HepG2 (cell line): ENCODE measurements at regions not wholly inside any gene's neighbourhood (a gene's known extent, or its start where the extent isn't known, plus 50 kb on each side); places are given as distances from the start of the nearest gene placed in this dataset.
A peak's percentile ranks its signal among the peaks of the same experiment; 100 is the strongest.

Experiments used
- BCL6 ChIP-seq: IDR thresholded peaks from 2 replicates; pipeline ENCODE4 v1.6.1; 2016; ENCODE audit warnings: missing genetic modification reagents, missing compliant biosample characterization
- CEBPG ChIP-seq: IDR thresholded peaks from 2 replicates; pipeline ENCODE4 v1.6.1; 2016
- GABPA ChIP-seq, 2 experiments: IDR thresholded peaks; 2 replicates each; pipeline ENCODE4 v1.6.1; 2011 to 2016; ENCODE audit warnings: low read depth in 2 of 2, low read length in 1 of 2, missing biosample characterization in 1 of 2, missing genetic modification characterization in 1 of 2
- PRMT3 ChIP-seq: sonication (generic); formaldehyde crosslinking; IDR thresholded peaks from 2 replicates; pipeline ENCODE4 v1.8.1; 2022; ENCODE audit warnings: low read depth, mild to moderate bottlenecking, moderate library complexity, missing genetic modification reagents, borderline replicate concordance
- RXRB ChIP-seq: IDR thresholded peaks from 2 replicates; pipeline ENCODE4 v1.6.1; 2016; ENCODE audit warnings: borderline replicate concordance, missing genetic modification reagents, missing compliant biosample characterization
- SMAD9 ChIP-seq: sonication (generic); formaldehyde crosslinking; IDR thresholded peaks from 2 replicates; pipeline ENCODE4 v1.5.1; 2020; ENCODE audit warnings: mild to moderate bottlenecking, missing genetic modification reagents
- SUZ12 ChIP-seq: fragments of 150-350 bp; IDR thresholded peaks from 2 replicates; pipeline ENCODE4 v1.6.1; 2014; ENCODE audit warnings: low read depth, low read length
- TCF12 ChIP-seq, 2 experiments: fragments of 450-650 bp in 1 of 2; sonication (generic) in 1 of 2; formaldehyde crosslinking in 1 of 2; IDR thresholded peaks; 2 replicates each; pipeline versions ENCODE4 v1.6.1 to v1.8.0; 2017 to 2022; ENCODE audit warnings: antibody characterized with exemption in 1 of 2, mild to moderate bottlenecking in 1 of 2, missing genetic modification reagents in 1 of 2, moderate library complexity in 1 of 2
- ZIK1 ChIP-seq: sonication (generic); formaldehyde crosslinking; IDR thresholded peaks from 2 replicates; pipeline ENCODE4 v1.5.0; 2020; ENCODE audit warnings: mild to moderate bottlenecking, low read depth, missing genetic modification reagents, borderline replicate concordance
- ZMYM2 ChIP-seq: sonication (generic); formaldehyde crosslinking; IDR thresholded peaks from 2 replicates; pipeline ENCODE4 v1.8.0; 2022; ENCODE audit warnings: mild to moderate bottlenecking, missing genetic modification reagents
- ZNF766 ChIP-seq: sonication (generic); formaldehyde crosslinking; IDR thresholded peaks from 2 replicates; pipeline ENCODE4 v1.5.0; 2020; ENCODE audit warnings: missing genetic modification reagents, borderline replicate concordance
- TF ChIP-seq, protein P1 (sequence below): sonication (generic); formaldehyde crosslinking; conservative IDR thresholded peaks from 2 replicates; pipeline ENCODE4 v1.4.0; 2020; ENCODE audit warnings: mild to moderate bottlenecking, missing genetic modification reagents, moderate library complexity
- TF ChIP-seq, protein P2 (sequence below): sonication (generic); formaldehyde crosslinking; IDR thresholded peaks from 2 replicates; pipeline ENCODE4 v1.9.0; 2022; ENCODE audit warnings: low read depth, missing genetic modification reagents
- TF ChIP-seq, protein P3 (sequence below): sonication (generic); formaldehyde crosslinking; IDR thresholded peaks from 2 replicates; pipeline ENCODE4 v1.4.0; 2020; ENCODE audit warnings: missing genetic modification reagents
- TF ChIP-seq, protein P4 (sequence below): sonication (generic); formaldehyde crosslinking; IDR thresholded peaks from 2 replicates; pipeline ENCODE4 v1.4.0; 2020; ENCODE audit warnings: missing genetic modification reagents
- TF ChIP-seq, protein P5 (sequence below), 2 experiments: fragments of 450-650 bp in 1 of 2; sonication (generic) in 1 of 2; formaldehyde crosslinking; IDR thresholded peaks; 2 replicates each; pipeline versions ENCODE4 v1.5.0 to v1.8.0; 2020 to 2022; ENCODE audit warnings: mild to moderate bottlenecking in 1 of 2, missing genetic modification reagents in 1 of 2
- TF ChIP-seq, protein P6 (sequence below): sonication (generic); formaldehyde crosslinking; IDR thresholded peaks from 2 replicates; pipeline ENCODE4 v1.5.0; 2020; ENCODE audit warnings: missing genetic modification reagents, mild to moderate bottlenecking, borderline replicate concordance

DNA sequence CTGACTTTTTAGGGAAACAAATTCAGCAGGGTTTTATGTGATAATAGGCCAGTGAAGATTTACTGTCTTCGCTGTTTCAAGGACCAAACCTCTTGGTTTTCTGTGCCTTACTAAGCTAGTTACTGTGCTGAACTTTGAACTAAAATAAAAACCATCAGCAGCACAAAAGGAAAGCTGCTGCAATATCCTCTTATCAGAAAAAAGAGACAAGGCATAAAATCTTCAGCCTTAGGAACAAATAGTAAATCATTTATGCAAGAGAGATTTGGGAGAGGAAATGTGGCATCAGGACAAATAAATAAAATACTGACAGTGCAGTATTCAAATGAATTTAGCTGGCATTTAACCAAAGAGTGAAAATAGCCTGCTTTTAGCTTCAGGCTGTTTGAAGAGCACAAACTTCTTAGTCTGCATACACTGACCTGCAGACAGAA is 64.1 kb upstream of the EHBP1 start (continued):
- TF ChIP-seq GABPA (IDR thresholded peaks at IDR 0.05; ENCODE audit: low read depth, low read length), result no peak
- TF ChIP-seq GABPA (CRISPR knock-in tag; IDR thresholded peaks at IDR 0.05; ENCODE audit: low read depth), result no peak
- TF ChIP-seq SMAD9 (CRISPR knock-in tag), result no peak
- TF ChIP-seq, protein P1, sequence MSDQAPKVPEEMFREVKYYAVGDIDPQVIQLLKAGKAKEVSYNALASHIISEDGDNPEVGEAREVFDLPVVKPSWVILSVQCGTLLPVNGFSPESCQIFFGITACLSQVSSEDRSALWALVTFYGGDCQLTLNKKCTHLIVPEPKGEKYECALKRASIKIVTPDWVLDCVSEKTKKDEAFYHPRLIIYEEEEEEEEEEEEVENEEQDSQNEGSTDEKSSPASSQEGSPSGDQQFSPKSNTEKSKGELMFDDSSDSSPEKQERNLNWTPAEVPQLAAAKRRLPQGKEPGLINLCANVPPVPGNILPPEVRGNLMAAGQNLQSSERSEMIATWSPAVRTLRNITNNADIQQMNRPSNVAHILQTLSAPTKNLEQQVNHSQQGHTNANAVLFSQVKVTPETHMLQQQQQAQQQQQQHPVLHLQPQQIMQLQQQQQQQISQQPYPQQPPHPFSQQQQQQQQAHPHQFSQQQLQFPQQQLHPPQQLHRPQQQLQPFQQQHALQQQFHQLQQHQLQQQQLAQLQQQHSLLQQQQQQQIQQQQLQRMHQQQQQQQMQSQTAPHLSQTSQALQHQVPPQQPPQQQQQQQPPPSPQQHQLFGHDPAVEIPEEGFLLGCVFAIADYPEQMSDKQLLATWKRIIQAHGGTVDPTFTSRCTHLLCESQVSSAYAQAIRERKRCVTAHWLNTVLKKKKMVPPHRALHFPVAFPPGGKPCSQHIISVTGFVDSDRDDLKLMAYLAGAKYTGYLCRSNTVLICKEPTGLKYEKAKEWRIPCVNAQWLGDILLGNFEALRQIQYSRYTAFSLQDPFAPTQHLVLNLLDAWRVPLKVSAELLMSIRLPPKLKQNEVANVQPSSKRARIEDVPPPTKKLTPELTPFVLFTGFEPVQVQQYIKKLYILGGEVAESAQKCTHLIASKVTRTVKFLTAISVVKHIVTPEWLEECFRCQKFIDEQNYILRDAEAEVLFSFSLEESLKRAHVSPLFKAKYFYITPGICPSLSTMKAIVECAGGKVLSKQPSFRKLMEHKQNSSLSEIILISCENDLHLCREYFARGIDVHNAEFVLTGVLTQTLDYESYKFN (CRISPR knock-in tag), result peak; percentile 46; the same call in 1 of the 2 replicates
- TF ChIP-seq, protein P2, sequence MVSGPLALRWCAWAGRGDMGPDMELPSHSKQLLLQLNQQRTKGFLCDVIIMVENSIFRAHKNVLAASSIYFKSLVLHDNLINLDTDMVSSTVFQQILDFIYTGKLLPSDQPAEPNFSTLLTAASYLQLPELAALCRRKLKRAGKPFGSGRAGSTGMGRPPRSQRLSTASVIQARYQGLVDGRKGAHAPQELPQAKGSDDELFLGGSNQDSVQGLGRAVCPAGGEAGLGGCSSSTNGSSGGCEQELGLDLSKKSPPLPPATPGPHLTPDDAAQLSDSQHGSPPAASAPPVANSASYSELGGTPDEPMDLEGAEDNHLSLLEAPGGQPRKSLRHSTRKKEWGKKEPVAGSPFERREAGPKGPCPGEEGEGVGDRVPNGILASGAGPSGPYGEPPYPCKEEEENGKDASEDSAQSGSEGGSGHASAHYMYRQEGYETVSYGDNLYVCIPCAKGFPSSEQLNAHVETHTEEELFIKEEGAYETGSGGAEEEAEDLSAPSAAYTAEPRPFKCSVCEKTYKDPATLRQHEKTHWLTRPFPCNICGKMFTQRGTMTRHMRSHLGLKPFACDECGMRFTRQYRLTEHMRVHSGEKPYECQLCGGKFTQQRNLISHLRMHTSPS (CRISPR knock-in tag), result no peak
- TF ChIP-seq SUZ12, result no peak
- TF ChIP-seq RXRB, result no peak; the same call in 1 of the 2 replicates
- TF ChIP-seq, protein P3, sequence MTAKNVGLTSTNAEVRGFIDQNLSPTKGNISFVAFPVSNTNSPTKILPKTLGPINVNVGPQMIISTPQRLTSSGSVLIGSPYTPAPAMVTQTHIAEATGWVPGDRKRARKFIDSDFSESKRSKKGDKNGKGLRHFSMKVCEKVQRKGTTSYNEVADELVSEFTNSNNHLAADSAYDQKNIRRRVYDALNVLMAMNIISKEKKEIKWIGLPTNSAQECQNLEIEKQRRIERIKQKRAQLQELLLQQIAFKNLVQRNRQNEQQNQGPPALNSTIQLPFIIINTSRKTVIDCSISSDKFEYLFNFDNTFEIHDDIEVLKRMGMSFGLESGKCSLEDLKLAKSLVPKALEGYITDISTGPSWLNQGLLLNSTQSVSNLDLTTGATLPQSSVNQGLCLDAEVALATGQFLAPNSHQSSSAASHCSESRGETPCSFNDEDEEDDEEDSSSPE, result no peak
- TF ChIP-seq ZMYM2 (CRISPR knock-in tag), result no peak
- TF ChIP-seq ZNF766 (CRISPR knock-in tag), result no peak
- no peak for TF ChIP-seq ZIK1
- no peak for TF ChIP-seq TCF12 (IDR thresholded peaks at IDR 0.05)
- TF ChIP-seq TCF12 (CRISPR knock-in tag; IDR thresholded peaks at IDR 0.05), result no peak
- peak; percentile 13; the same call in 1 of the 2 replicates for TF ChIP-seq CEBPG (CRISPR knock-in tag)
- TF ChIP-seq BCL6 (CRISPR knock-in tag), result peak; percentile 12; the same call in 1 of the 2 replicates
- TF ChIP-seq, protein P4, sequence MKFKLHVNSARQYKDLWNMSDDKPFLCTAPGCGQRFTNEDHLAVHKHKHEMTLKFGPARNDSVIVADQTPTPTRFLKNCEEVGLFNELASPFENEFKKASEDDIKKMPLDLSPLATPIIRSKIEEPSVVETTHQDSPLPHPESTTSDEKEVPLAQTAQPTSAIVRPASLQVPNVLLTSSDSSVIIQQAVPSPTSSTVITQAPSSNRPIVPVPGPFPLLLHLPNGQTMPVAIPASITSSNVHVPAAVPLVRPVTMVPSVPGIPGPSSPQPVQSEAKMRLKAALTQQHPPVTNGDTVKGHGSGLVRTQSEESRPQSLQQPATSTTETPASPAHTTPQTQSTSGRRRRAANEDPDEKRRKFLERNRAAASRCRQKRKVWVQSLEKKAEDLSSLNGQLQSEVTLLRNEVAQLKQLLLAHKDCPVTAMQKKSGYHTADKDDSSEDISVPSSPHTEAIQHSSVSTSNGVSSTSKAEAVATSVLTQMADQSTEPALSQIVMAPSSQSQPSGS, result no peak
- TF ChIP-seq, protein P5, sequence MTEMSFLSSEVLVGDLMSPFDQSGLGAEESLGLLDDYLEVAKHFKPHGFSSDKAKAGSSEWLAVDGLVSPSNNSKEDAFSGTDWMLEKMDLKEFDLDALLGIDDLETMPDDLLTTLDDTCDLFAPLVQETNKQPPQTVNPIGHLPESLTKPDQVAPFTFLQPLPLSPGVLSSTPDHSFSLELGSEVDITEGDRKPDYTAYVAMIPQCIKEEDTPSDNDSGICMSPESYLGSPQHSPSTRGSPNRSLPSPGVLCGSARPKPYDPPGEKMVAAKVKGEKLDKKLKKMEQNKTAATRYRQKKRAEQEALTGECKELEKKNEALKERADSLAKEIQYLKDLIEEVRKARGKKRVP (CRISPR knock-in tag; IDR thresholded peaks at IDR 0.05), result 0 out of 4 replicates have a peak, but pooled peaks of 1 of the 2 experiments have one; percentile 38
- TF ChIP-seq PRMT3, result no peak
- TF ChIP-seq, protein P6, sequence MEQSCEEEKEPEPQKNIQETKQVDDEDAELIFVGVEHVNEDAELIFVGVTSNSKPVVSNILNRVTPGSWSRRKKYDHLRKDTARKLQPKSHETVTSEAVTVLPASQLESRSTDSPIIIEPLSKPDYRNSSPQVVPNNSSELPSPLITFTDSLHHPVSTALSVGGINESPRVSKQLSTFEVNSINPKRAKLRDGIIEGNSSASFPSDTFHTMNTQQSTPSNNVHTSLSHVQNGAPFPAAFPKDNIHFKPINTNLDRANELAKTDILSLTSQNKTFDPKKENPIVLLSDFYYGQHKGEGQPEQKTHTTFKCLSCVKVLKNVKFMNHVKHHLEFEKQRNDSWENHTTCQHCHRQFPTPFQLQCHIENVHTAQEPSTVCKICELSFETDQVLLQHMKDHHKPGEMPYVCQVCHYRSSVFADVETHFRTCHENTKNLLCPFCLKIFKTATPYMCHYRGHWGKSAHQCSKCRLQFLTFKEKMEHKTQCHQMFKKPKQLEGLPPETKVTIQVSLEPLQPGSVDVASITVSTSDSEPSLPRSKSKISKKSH (CRISPR knock-in tag), result no peak
